Stomach smooth muscle (tissue), 2 donors: ENCODE measurements at regions not wholly inside any gene's neighbourhood (a gene's known extent, or its start where the extent isn't known, plus 50 kb on each side); places are given as distances from the start of the nearest gene placed in this dataset.
"Not testable (repeated sequence)": the region's sequence is repeated elsewhere in the genome, so short reads cannot be mapped to it uniquely, and the experiment has no call there.

Experiments
- H3K27ac ChIP-seq: one replicate; pipeline ENCODE4 v1.7.0; 2013; ENCODE audit warnings: mild to moderate bottlenecking, low read length, inconsistent platforms
- H3K27me3 ChIP-seq, 2 donors: one replicate each; pipeline ENCODE4 v1.7.0; 2013; ENCODE audit warnings: low read length in 2 of 2; ENCODE audit not compliant: insufficient read depth in 2 of 2, control insufficient read depth in 1 of 2
- H3K36me3 ChIP-seq, 2 donors: one replicate each; pipeline ENCODE4 v1.7.0; 2013; ENCODE audit warnings: low read length in 2 of 2; ENCODE audit not compliant: control insufficient read depth in 2 of 2, insufficient read depth in 2 of 2
- H3K4me1 ChIP-seq: one replicate; pipeline ENCODE4 v1.7.0; 2013; ENCODE audit warnings: low read length; ENCODE audit not compliant: control insufficient read depth, insufficient read depth
- H3K4me3 ChIP-seq, 2 donors: one replicate each; pipeline ENCODE4 v1.7.0; 2013; ENCODE audit warnings: low read length in 2 of 2
- H3K9ac ChIP-seq, 2 donors: one replicate each; pipeline ENCODE4 v1.7.0; 2013; ENCODE audit warnings: low read length in 2 of 2, mild to moderate bottlenecking in 1 of 2
- H3K9me3 ChIP-seq, 2 donors: one replicate each; pipeline ENCODE4 v1.7.0; 2013; ENCODE audit warnings: low read length in 2 of 2; ENCODE audit not compliant: control insufficient read depth in 2 of 2
- donor health status: healthy.
- donor health status: Pancreatic carcinoma.

DNA sequence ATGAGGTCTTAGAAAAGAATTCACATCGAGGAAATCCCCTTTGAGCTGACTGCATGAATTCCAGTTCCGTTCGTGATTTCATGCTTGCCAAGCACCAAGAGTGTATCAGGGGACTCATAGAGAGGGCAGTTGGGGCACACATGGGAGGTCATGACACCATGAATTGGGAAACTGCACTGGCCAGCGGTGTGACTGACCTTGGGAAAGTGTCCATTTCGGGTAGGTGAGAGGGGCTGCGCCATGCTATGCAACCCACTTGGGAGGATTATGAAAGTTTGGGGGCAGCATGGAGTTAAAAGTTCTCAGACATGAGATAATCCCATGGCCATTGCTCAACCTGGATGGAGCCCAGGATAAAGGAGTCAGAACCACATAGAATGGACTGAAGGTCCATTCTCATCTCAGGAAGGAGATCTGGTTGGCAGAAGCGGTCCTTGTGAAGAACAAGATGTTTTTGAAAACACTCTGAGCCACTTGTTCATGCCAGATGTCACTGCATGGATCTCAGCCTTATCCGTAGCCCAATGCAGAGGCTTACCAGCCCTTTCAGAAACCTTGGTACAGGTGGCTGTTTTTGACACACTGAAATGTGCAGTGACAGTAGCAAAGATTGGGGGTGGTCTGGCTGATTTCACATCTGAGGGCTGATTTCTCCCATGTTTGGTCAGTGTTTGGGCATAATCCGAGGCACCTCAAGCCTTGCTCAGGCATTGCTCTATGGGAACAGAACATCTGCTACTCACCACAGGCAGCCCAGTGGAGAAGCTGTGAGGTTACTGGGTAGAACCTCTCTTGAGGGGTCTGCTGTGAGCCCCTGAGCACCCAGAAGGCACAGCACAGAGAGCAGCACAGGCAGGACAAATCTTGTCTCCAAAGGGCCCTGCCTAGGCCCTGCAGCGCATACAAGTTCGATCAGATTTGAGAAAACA is 252.3 kb downstream of the CXCL12 start:
- H3K4me1 ChIP-seq = no peaks in the 10 kb centered on the region
- no peaks in the 10 kb centered on the region for H3K27me3 ChIP-seq
- no peaks in the 10 kb centered on the region for H3K9me3 ChIP-seq
- no peak overlapping the region for H3K27ac ChIP-seq
- H3K9ac ChIP-seq = no peak overlapping the region
- H3K36me3 ChIP-seq = no peaks in the 10 kb centered on the region
- H3K4me3 ChIP-seq = no peak overlapping the region

DNA sequence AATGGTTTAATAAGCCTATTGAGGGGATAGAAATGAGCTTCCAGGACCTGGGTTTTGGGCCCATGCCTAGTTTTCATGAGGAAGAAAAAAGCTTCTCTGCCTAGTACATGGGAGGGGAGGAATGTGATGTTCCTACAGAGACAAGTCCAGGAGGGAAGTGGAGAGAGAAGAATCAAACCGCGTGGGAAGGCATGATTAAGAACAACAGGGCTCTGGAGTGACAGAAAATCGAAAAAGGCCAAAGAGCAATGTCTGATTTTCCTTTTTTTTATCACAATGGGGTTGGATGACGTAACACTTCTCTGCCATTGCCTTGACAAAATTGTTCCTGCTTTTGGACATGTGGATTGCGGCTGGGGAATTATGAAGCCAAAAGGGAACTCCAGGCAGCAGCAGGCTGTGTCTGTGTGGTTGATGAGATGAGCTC is 258.6 kb downstream of the CXCL12 start:
- Histone ChIP-seq H3K27ac (no peak overlapping the region), H3K36me3 (no peaks in the 10 kb centered on the region), H3K9ac (no peak overlapping the region), H3K9me3 (peaks cover 0 to 4% of the 10 kb centered on the region in 2 donors), H3K27me3 (no peaks in the 10 kb centered on the region), H3K4me3 (no peak overlapping the region), H3K4me1 (no peaks in the 10 kb centered on the region)

DNA sequence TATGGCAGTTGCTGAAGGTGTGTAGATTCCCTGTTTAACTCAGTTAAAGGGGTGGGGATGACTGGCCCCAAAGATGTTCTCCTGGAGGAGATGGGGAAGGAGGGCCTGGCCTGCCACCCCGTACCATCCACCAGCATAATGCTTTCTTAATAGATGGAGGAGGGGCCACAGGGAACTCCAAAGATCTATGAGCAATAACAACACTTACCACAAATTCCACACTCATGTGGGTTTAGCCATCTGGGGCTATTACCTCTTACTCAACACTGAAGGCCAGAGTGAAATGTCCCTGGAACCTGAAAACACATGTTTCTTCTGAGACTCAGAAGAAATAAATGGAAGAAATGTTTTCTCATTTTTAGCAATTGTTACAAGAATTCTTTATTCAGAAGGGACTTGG is 259.0 kb downstream of the CXCL12 start:
- Histone ChIP-seq H3K9ac (no peak overlapping the region), H3K9me3 (peaks cover 0 to 4% of the 10 kb centered on the region in 2 donors), H3K4me1 (no peaks in the 10 kb centered on the region), H3K27me3 (no peaks in the 10 kb centered on the region), H3K36me3 (no peaks in the 10 kb centered on the region), H3K4me3 (no peak overlapping the region), H3K27ac (no peak overlapping the region)

DNA sequence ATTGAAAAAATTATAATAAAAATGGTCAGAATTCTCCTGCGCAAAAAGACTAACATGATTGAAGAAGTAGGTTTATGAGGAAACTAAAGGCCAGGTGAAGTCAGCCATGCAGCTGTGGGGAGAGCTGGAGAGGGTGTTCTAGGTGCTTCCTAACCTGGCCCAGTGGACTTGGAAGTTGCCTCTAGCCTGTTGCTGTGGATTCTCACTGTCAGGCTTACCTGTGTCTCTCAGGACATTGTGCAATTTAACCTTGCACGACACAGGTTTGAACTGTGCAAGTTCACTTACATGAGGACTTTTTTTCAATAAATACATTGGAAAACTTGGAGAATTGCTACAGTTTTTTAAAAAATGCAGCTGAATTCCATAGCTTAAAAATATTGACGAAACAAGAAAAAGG is 266.4 kb downstream of the CXCL12 start:
- Histone ChIP-seq H3K4me3 (no peak overlapping the region), H3K27me3 (no peaks in the 10 kb centered on the region), H3K9me3 (no peaks in the 10 kb centered on the region), H3K27ac (no peak overlapping the region), H3K4me1 (no peaks in the 10 kb centered on the region), H3K36me3 (no peaks in the 10 kb centered on the region), H3K9ac (no peak overlapping the region)

DNA sequence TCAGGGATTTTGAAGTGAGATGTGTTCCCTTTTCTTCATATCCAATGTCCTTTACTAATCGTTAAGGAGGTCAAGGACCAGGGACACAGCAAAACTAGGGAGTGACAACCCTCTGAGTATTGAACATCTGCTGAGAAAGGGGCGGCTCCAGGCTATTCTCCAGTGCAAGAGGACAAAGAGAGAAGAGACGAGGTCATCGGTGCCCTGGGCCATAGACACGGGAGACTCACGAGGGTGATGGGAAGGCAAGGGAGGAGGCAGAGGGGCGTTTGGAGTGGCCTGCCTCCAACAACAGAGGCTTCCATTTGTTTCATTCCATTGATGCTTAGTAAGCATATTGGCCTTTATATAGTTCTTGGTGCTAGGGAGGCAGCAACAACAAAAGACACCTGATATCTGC is 268.4 kb downstream of the CXCL12 start:
- Histone ChIP-seq H3K36me3 (no peaks in the 10 kb centered on the region), H3K4me1 (no peaks in the 10 kb centered on the region), H3K4me3 (no peak overlapping the region), H3K27ac (no peak overlapping the region), H3K27me3 (no peaks in the 10 kb centered on the region), H3K9me3 (no peaks in the 10 kb centered on the region), H3K9ac (no peak overlapping the region)

- no peaks in the 10 kb centered on the region for H3K36me3 ChIP-seq
- H3K27me3 ChIP-seq = no peaks in the 10 kb centered on the region
- H3K27ac ChIP-seq = no peak overlapping the region
- no peak overlapping the region for H3K4me3 ChIP-seq
- H3K9me3 ChIP-seq = no peaks in the 10 kb centered on the region
- no peaks in the 10 kb centered on the region for H3K4me1 ChIP-seq
- H3K9ac ChIP-seq = no peak overlapping the region
Measured at GRCh38 chr10:44115516-44115915, 269.4 kb downstream of the CXCL12 start.

DNA sequence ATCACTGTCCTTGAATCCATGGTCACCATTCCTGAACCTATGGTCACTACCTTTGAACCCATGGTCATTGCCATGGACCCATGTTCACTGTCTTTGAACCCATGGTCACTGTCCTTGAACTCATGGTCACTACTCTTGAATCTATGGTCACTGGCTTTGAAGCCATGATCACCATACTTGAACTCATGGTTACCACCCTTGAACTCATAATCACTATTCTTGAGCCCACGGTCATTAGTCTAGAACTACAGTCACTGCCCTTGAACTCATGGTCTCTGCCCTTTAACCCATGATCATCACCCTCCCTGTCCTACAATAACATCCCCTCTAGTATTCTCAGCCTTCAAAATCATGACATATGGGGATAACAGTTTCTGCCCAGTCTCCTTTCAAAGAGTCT is 270.5 kb downstream of the CXCL12 start:
- Histone ChIP-seq H3K9me3 (no peaks in the 10 kb centered on the region), H3K9ac (no peak overlapping the region), H3K4me3 (no peak overlapping the region), H3K27ac (no peak overlapping the region), H3K36me3 (no peaks in the 10 kb centered on the region), H3K27me3 (no peaks in the 10 kb centered on the region), H3K4me1 (no peaks in the 10 kb centered on the region)

GRCh38 chr10:44112280-44112679 is 272.6 kb downstream of the CXCL12 start:
- H3K27me3 ChIP-seq, H3K27ac ChIP-seq, H3K9me3 ChIP-seq, H3K9ac ChIP-seq, H3K36me3 ChIP-seq, H3K4me3 ChIP-seq, H3K4me1 ChIP-seq: not testable (repeated sequence)

GRCh38 chr10:44105696-44106095 is 279.2 kb downstream of the CXCL12 start:
- Histone ChIP-seq H3K27me3 (no peaks in the 10 kb centered on the region), H3K9me3 (no peaks in the 10 kb centered on the region), H3K36me3 (no peaks in the 10 kb centered on the region), H3K4me1 (no peaks in the 10 kb centered on the region), H3K4me3 (no peak overlapping the region), H3K9ac (no peak overlapping the region), H3K27ac (no peak overlapping the region)

DNA sequence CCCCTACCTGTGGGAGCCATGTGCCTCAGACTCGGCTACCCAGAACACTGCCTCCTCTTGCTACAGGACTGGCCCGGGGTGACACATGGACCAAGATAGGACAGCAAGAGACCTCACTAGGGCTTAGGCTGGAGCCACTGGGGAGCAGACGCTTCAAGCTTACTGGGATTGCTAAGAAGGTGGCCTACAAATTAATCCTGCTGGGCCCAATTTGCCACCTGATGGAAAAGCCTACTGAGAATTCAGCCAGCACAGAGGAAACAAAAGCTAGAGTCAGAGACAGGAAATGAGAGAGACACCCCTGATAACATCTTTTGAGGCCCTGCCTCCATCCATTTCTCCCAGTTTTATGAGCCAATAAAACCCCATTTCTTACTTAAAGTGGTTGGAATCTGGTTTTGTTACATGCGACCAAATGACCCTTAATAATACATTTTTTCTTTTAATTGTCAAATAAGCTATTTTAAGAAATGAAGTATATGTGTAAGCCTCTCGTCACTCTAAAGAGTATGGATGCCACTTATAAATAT is 282.1 kb downstream of the CXCL12 start:
- no peak overlapping the region for H3K4me3 ChIP-seq
- H3K4me1 ChIP-seq = no peaks in the 10 kb centered on the region
- H3K27ac ChIP-seq = no peak overlapping the region
- no peaks in the 10 kb centered on the region for H3K36me3 ChIP-seq
- no peak overlapping the region for H3K9ac ChIP-seq
- H3K27me3 ChIP-seq = no peaks in the 10 kb centered on the region
- no peaks in the 10 kb centered on the region for H3K9me3 ChIP-seq

DNA sequence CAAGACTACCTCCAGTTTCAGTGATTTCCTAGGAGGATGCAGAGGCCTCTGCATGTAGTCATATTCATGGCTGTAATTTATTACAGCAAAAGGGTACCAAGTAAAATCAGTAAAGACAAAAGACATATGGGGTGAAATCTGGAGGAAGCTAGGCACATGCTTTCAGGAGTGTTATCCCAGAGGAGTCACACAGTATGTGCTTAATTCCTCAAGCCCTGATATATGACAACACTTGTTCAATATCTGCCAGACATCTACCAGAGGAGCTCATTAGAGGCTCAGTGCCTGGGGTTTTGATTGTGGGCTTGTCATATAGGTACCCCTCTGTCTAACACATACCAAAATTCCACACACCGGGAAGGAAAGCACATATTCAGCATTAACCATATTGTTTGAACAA is 283.8 kb downstream of the CXCL12 start:
- H3K4me3 ChIP-seq = no peak overlapping the region
- H3K27me3 ChIP-seq = no peaks in the 10 kb centered on the region
- no peak overlapping the region for H3K27ac ChIP-seq
- no peaks in the 10 kb centered on the region for H3K4me1 ChIP-seq
- H3K36me3 ChIP-seq = no peaks in the 10 kb centered on the region
- H3K9ac ChIP-seq = no peak overlapping the region
- H3K9me3 ChIP-seq = no peaks in the 10 kb centered on the region
